GM23338 (cell line): ENCODE measurements at regions not wholly inside any gene's neighbourhood (a gene's known extent, or its start where the extent isn't known, plus 50 kb on each side); places are given as distances from the start of the nearest gene placed in this dataset.

Experiments
- ATAC-seq: fragments of 200-7000 bp; cut with Tn5 transposase; 3 replicates; pipeline ENCODE4 v1.9.1; 2020
- DNase-seq: peaks from one replicate; pipeline ENCODE4 v3.0.0-alpha.2; 2015; ENCODE audit warnings: low spot score
- H2AFZ ChIP-seq: fragments of 200-600 bp; sonication (generic); 2 replicates; pipeline ENCODE4 v1.8.0; 2016; ENCODE audit warnings: antibody characterized with exemption, mild to moderate bottlenecking, moderate library complexity
- H3F3A ChIP-seq: fragments of 200-600 bp; sonication (generic); replicated peaks from 2 replicates; pipeline ENCODE4 v1.8.0; 2017; ENCODE audit warnings: antibody characterized with exemption, mixed run types, low read depth
- H3K27ac ChIP-seq: fragments of 200-600 bp; sonication (generic); 2 replicates; pipeline ENCODE4 v1.6.1; 2016; ENCODE audit warnings: low read depth
- H3K27me3 ChIP-seq: fragments of 200-600 bp; sonication (generic); 2 replicates; pipeline ENCODE4 v1.8.0; 2016; ENCODE audit warnings: mild to moderate bottlenecking, mixed run types, moderate library complexity; ENCODE audit not compliant: insufficient read depth
- H3K36me3 ChIP-seq: fragments of 200-600 bp; sonication (generic); 2 replicates; pipeline ENCODE4 v1.8.0; 2016; ENCODE audit warnings: mild to moderate bottlenecking; ENCODE audit not compliant: insufficient read depth
- H3K4me1 ChIP-seq: fragments of 200-600 bp; sonication (generic); 2 replicates; pipeline ENCODE4 v1.8.0; 2016; ENCODE audit warnings: mild to moderate bottlenecking, moderate library complexity; ENCODE audit not compliant: insufficient read depth
- H3K4me2 ChIP-seq: fragments of 200-600 bp; sonication (generic); 2 replicates; pipeline ENCODE4 v1.7.1; 2017; ENCODE audit warnings: mixed run types
- H3K4me3 ChIP-seq: fragments of 200-600 bp; sonication (generic); 2 replicates; pipeline ENCODE4 v1.6.1; 2016; ENCODE audit warnings: mixed run types
- H3K79me2 ChIP-seq: fragments of 200-600 bp; sonication (generic); replicated peaks from 2 replicates; pipeline ENCODE4 v1.8.0; 2017; ENCODE audit warnings: mild to moderate bottlenecking; ENCODE audit not compliant: insufficient read depth
- H3K9me2 ChIP-seq: fragments of 200-600 bp; sonication (generic); 2 replicates; pipeline ENCODE4 v1.8.0; 2017; ENCODE audit not compliant: insufficient read depth
- H4K20me1 ChIP-seq: fragments of 200-600 bp; sonication (generic); replicated peaks from 2 replicates; pipeline ENCODE4 v1.8.0; 2017; ENCODE audit warnings: mild to moderate bottlenecking; ENCODE audit not compliant: insufficient read depth
- H3K27ac Mint-ChIP-seq: 2 replicates; pipeline ENCODE4 v1.8.0; 2020; ENCODE audit warnings: inconsistent platforms, mild to moderate bottlenecking, moderate library complexity, mixed read lengths
- H3K27me3 Mint-ChIP-seq: 3 replicates; pipeline ENCODE4 v1.8.0; 2022; ENCODE audit warnings: low read depth, mild to moderate bottlenecking, moderate library complexity, mixed read lengths, inconsistent platforms; ENCODE audit not compliant: insufficient read depth, poor library complexity
- H3K36me3 Mint-ChIP-seq: 3 replicates; pipeline ENCODE4 v1.8.0; 2021; ENCODE audit warnings: low read depth, mild to moderate bottlenecking, inconsistent platforms, moderate library complexity, mixed read lengths
- H3K4me1 Mint-ChIP-seq: 3 replicates; pipeline ENCODE4 v1.8.0; 2020; ENCODE audit warnings: mild to moderate bottlenecking, inconsistent platforms, mixed read lengths
- H3K4me3 Mint-ChIP-seq: 3 replicates; pipeline ENCODE4 v1.8.0; 2021; ENCODE audit warnings: moderate library complexity, mild to moderate bottlenecking, inconsistent platforms, mixed read lengths
- H3K9me3 Mint-ChIP-seq: 3 replicates; pipeline ENCODE4 v1.8.0; 2020; ENCODE audit warnings: moderate library complexity, mild to moderate bottlenecking, inconsistent platforms, mixed read lengths
- CREB1 ChIP-seq: fragments of 250-450 bp; sonication (Bioruptor Pico); IDR thresholded peaks from 2 replicates; pipeline ENCODE4 v1.5.0; 2020; ENCODE audit warnings: low read depth, mild to moderate bottlenecking, moderate library complexity
- CTCF ChIP-seq, 2 experiments: fragments of 200-600 bp in 1 of 2; sonication (generic) in 1 of 2; conservative IDR thresholded peaks; 2 replicates each; pipeline versions ENCODE4 v1.5.1 to v1.6.1; 2016 to 2017; ENCODE audit warnings: antibody characterized with exemption in 2 of 2, low read depth in 2 of 2, mild to moderate bottlenecking in 2 of 2, moderate library complexity in 1 of 2
- EZH2 ChIP-seq: fragments of 200-600 bp; sonication (generic); IDR thresholded peaks from one replicate; pipeline ENCODE4 v1.8.0; 2017; ENCODE audit warnings: antibody characterized with exemption, mild to moderate bottlenecking, low read depth; ENCODE audit not compliant: unreplicated experiment
- EZH2phosphoT487 ChIP-seq: fragments of 200-600 bp; sonication (generic); IDR thresholded peaks from one replicate; pipeline ENCODE4 v1.8.1; 2018; ENCODE audit warnings: antibody characterized with exemption; ENCODE audit not compliant: unreplicated experiment
- JUNB ChIP-seq: IDR thresholded peaks from one replicate; pipeline ENCODE4 v1.6.1; 2016; ENCODE audit warnings: antibody characterized with exemption; ENCODE audit not compliant: unreplicated experiment
- NANOG ChIP-seq: IDR thresholded peaks from 2 replicates; pipeline ENCODE4 v1.6.1; 2016; ENCODE audit warnings: antibody characterized with exemption, borderline replicate concordance
- POLR2AphosphoS5 ChIP-seq: IDR thresholded peaks from 2 replicates; pipeline ENCODE4 v1.6.1; 2016; ENCODE audit warnings: antibody characterized with exemption, low read depth
- ZNF114 ChIP-seq: fragments of 250-450 bp; sonication (Bioruptor Pico); IDR thresholded peaks from 2 replicates; pipeline ENCODE4 v1.5.0; 2020; ENCODE audit warnings: mild to moderate bottlenecking, moderate library complexity
- ZNF331 ChIP-seq: fragments of 250-450 bp; sonication (Bioruptor Pico); IDR thresholded peaks from 2 replicates; pipeline ENCODE4 v1.5.0; 2020; ENCODE audit warnings: low read depth, mild to moderate bottlenecking, moderate library complexity
- ZNF462 ChIP-seq: fragments of 250-450 bp; sonication (Bioruptor Pico); IDR thresholded peaks from 2 replicates; pipeline ENCODE4 v1.5.0; 2020; ENCODE audit warnings: mild to moderate bottlenecking, moderate library complexity

- TF ChIP-seq ZNF462 (no peak), ZNF331 (CRISPR knock-in tag) (no peak), CTCF (conservative IDR thresholded peaks at IDR 0.05; ENCODE audit: low read depth in 2 of 2) (no peak), NANOG (no peak), EZH2phosphoT487 (no peak)
These were observed 477.4 kb downstream of the VRK1 start (continued) for GRCh38 chr14:97274626-97275025.

- Histone ChIP-seq H2AFZ (no peak overlapping the region), H3K9me2 (peaks cover 4% of the 10 kb centered on the region; the same call in 1 of the 2 replicates), H3K27me3 (no peaks in the 10 kb centered on the region), H3K4me2 (no peak overlapping the region), H3K4me3 (no peak overlapping the region), H4K20me1 (no peaks in the 10 kb centered on the region), H3F3A (no peaks in the 10 kb centered on the region), H3K4me1 (peaks cover under 1% of the 10 kb centered on the region; the same call in 1 of the 2 replicates), H3K27ac (no peak overlapping the region), H3K79me2 (no peaks in the 10 kb centered on the region), H3K36me3 (no peaks in the 10 kb centered on the region)
- ATAC-seq: no peak
- DNase-seq: no peak
- Mint-ChIP-seq H3K4me3 (no peak overlapping the region), H3K27me3 (peaks cover 11% of the 10 kb centered on the region), H3K4me1 (peaks cover 21% of the 10 kb centered on the region), H3K36me3 (no peaks in the 10 kb centered on the region), H3K9me3 (no peaks in the 10 kb centered on the region), H3K27ac (no peak overlapping the region)
- no peak for TF ChIP-seq CREB1 (CRISPR knock-in tag)
- no peak for TF ChIP-seq EZH2phosphoT487
- TF ChIP-seq NANOG: no peak
- no peak for TF ChIP-seq EZH2
- TF ChIP-seq POLR2AphosphoS5: no peak
- TF ChIP-seq ZNF114 (CRISPR knock-in tag): no peak
- no peak for TF ChIP-seq JUNB
- no peak for TF ChIP-seq ZNF331 (CRISPR knock-in tag)
These were observed 478.1 kb downstream of the VRK1 start for GRCh38 chr14:97275276-97275675.
